Lung (tissue), 11 donors: ENCODE measurements at regions not wholly inside any gene's neighbourhood (a gene's known extent, or its start where the extent isn't known, plus 50 kb on each side); places are given as distances from the start of the nearest gene placed in this dataset.

Experiments used
- ATAC-seq: fragments of 200-7000 bp; cut with Tn5 transposase; one replicate; pipeline ENCODE4 v1.9.1; 2020; ENCODE audit warnings: moderate number of reproducible peaks; ENCODE audit not compliant: insufficient read depth, low FRiP score
- DNase-seq, 3 donors: peaks; one replicate each; pipeline ENCODE4 v3.0.0-alpha.2; 2013 to 2017
- H3K27ac ChIP-seq, 2 donors: one replicate each; pipeline ENCODE4 v1.5.1; 2013; ENCODE audit warnings: mild to moderate bottlenecking in 2 of 2, moderate library complexity in 2 of 2, control low read depth in 1 of 2, inconsistent platforms in 1 of 2, low read depth in 1 of 2, low read length in 1 of 2
- H3K27me3 ChIP-seq, 3 donors: one replicate each; pipeline ENCODE4 v1.5.1; 2013; ENCODE audit warnings: low read length in 2 of 3; ENCODE audit not compliant: control insufficient read depth in 3 of 3, insufficient read depth in 3 of 3
- H3K36me3 ChIP-seq, 4 donors: one replicate each; pipeline ENCODE4 v1.5.1; 2013; ENCODE audit warnings: low read length in 4 of 4, mild to moderate bottlenecking in 1 of 4, moderate library complexity in 1 of 4; ENCODE audit not compliant: control insufficient read depth in 4 of 4, insufficient read depth in 4 of 4
- H3K4me1 ChIP-seq, 5 donors: one replicate each; pipeline ENCODE4 v1.5.1; 2013; ENCODE audit warnings: low read length in 5 of 5, mild to moderate bottlenecking in 2 of 5, moderate library complexity in 1 of 5; ENCODE audit not compliant: control insufficient read depth in 5 of 5, insufficient read depth in 5 of 5
- H3K4me3 ChIP-seq: one replicate; pipeline ENCODE4 v1.5.1; 2013; ENCODE audit warnings: mild to moderate bottlenecking, control low read depth, moderate library complexity
- H3K9ac ChIP-seq, 2 donors: one replicate each; pipeline ENCODE4 v1.5.1; 2013; ENCODE audit warnings: low read length in 2 of 2, control low read depth in 1 of 2; ENCODE audit not compliant: insufficient read depth in 1 of 2
- H3K9me3 ChIP-seq, 4 donors: one replicate each; pipeline ENCODE4 v1.5.1; 2013; ENCODE audit warnings: low read length in 3 of 4, mild to moderate bottlenecking in 1 of 4, moderate library complexity in 1 of 4; ENCODE audit not compliant: control insufficient read depth in 4 of 4, insufficient read depth in 3 of 4
- WGBS, 2 donors: extraction: QIAGEN DNeasy Blood & Tissue Kit; methylation state at CpG; one replicate each; pipeline ENCODE4 v1.1.7; 2013; 5-methylcytosine and 5-hydroxymethylcytosine counted together
- TF ChIP-seq, protein P1 (sequence below): IDR thresholded peaks from 2 replicates; pipeline ENCODE4 v1.5.1; 2012; ENCODE audit warnings: mild to moderate bottlenecking; ENCODE audit errors: control extremely low read depth, extremely low read depth
- donor health status: control.
- donor health status: control.
- donor health status: Bipolar disorder and iron deficiency.
- donor health status: healthy.
- donor health status: DM: yes; HTN: yes; CAD: no.

DNA sequence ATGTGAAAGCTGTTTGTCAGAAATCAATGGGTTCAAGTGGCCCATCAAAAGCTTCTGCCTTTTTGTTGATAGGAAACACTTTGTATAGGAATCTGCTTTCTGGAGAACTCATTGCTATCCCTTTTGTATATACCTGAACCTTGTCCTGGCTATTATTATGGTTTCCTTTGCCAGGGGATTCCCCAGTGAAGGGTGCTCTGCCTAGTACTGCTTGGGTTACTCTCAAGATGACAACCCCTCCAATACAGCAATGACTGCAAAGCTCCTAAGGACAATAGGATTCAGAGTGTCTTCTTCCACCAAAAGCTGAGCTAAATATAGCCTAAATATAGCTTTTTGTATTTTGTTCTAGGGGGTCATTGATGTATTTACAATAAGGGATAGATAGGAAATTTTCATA, 54.0 kb upstream of the PTPRK start:
- H3K36me3 ChIP-seq: no peaks in the 10 kb centered on the region
- no peaks in the 10 kb centered on the region for H3K27me3 ChIP-seq
- H3K9ac ChIP-seq: no peak overlapping the region
- TF ChIP-seq, protein P1, sequence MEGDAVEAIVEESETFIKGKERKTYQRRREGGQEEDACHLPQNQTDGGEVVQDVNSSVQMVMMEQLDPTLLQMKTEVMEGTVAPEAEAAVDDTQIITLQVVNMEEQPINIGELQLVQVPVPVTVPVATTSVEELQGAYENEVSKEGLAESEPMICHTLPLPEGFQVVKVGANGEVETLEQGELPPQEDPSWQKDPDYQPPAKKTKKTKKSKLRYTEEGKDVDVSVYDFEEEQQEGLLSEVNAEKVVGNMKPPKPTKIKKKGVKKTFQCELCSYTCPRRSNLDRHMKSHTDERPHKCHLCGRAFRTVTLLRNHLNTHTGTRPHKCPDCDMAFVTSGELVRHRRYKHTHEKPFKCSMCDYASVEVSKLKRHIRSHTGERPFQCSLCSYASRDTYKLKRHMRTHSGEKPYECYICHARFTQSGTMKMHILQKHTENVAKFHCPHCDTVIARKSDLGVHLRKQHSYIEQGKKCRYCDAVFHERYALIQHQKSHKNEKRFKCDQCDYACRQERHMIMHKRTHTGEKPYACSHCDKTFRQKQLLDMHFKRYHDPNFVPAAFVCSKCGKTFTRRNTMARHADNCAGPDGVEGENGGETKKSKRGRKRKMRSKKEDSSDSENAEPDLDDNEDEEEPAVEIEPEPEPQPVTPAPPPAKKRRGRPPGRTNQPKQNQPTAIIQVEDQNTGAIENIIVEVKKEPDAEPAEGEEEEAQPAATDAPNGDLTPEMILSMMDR: no peak
- H3K4me3 ChIP-seq: no peak overlapping the region
- peaks cover 0 to 9% (median 0%) of the 10 kb centered on the region in 5 donors for H3K4me1 ChIP-seq
- ATAC-seq (no peak), DNase-seq (no peak)
- H3K9me3 ChIP-seq: no peaks in the 10 kb centered on the region
- H3K27ac ChIP-seq: no peak overlapping the region

DNA sequence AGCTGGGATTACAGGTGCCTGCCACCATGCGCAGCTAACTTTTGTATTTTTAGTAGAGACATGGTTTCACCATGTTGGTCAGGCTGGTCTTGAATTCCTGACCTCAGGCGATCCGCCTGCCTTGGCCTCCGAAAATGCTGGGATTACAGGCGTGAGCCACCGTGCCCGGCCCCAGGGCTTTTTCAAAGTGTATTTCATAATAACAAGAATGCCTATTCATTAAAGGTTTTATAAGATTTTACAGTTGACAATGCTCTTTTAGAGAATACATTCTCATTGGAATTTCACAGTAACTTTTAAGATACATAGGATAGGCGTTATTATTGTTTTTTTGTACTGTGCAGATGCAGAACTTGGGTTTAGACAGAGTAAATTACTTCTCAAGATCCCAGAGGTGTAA, 52.6 kb upstream of the PTPRK start:
- H3K9ac ChIP-seq: no peak overlapping the region
- 94 to 98% methylated on average over 8 of the region's 8 CpGs for whole genome bisulfite sequencing, 2 donors
- TF ChIP-seq, protein P1: no peak
- no peak overlapping the region for H3K4me3 ChIP-seq
- H3K27ac ChIP-seq: no peak overlapping the region
- DNase-seq (no peak), ATAC-seq (no peak)
- no peaks in the 10 kb centered on the region for H3K9me3 ChIP-seq
- no peaks in the 10 kb centered on the region for H3K27me3 ChIP-seq
- H3K36me3 ChIP-seq: no peaks in the 10 kb centered on the region
- peaks cover 0 to 9% (median 0%) of the 10 kb centered on the region in 5 donors for H3K4me1 ChIP-seq

DNA sequence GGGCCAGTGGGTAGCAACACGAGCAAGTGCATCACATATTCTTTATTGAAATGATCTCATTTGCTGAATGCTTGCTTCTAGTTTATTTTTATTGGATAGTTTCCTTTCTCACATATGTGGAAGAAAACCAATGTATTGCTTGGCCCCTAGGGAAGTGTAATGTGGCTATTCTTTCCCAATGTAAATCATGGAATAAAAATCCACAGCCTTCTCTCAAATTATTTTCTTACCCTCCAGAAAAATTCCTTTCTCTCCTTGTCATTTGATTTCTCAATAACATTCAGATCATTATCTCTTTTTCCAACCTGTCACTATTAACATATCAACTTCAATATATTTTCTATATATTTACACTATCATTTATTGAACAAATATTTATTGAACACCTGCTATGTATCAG, 51.9 kb upstream of the PTPRK start:
- Histone ChIP-seq H3K9ac (no peak overlapping the region), H3K4me3 (no peak overlapping the region), H3K27ac (no peak overlapping the region), H3K36me3 (no peaks in the 10 kb centered on the region), H3K27me3 (no peaks in the 10 kb centered on the region), H3K9me3 (no peaks in the 10 kb centered on the region), H3K4me1 (peaks cover 0 to 9% (median 0%) of the 10 kb centered on the region in 5 donors)
- WGBS, 2 donors: 83 to 88% methylated on average over 1 of the region's 1 CpG
- ATAC-seq (no peak), DNase-seq (no peak)
- TF ChIP-seq, protein P1: no peak

DNA sequence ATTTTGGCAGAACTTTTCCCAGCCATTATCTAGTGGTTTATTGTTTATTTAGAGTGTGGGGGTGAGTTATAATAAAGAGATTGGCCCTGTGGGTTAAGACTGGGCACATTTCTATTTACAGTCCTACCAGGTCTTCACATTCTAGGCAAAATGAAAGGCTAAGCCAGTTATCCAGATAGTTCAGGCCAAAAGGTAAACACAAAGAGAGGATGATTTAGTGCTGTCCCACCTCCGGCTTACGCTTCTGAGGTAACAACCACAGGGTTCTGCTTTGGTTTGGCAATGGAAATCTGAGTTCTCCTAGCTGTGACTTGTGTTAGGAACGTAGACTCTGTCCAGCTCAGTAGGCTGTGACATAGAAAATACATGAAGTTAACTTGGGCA, 50.3 kb upstream of the PTPRK start:
- TF ChIP-seq, protein P1: no peak
- H3K4me3 ChIP-seq: no peak overlapping the region
- no peaks in the 10 kb centered on the region for H3K36me3 ChIP-seq
- no peak for DNase-seq
- 83 to 91% methylated on average over 3 of the region's 3 CpGs for WGBS, 2 donors
- no peak overlapping the region for H3K27ac ChIP-seq
- peaks cover 0 to 9% (median 0%) of the 10 kb centered on the region in 5 donors for H3K4me1 ChIP-seq
- H3K9me3 ChIP-seq: no peaks in the 10 kb centered on the region
- ATAC-seq: no peak
- H3K27me3 ChIP-seq: no peaks in the 10 kb centered on the region
- no peak overlapping the region for H3K9ac ChIP-seq
